SKM-1 treated with dmso at 0.1 percent for 144 hours (cell line): ENCODE measurements at regions not wholly inside any gene's neighbourhood (a gene's known extent, or its start where the extent isn't known, plus 50 kb on each side); places are given as distances from the start of the nearest gene placed in this dataset.

Source experiments
- DNase-seq: peaks from one replicate; lab custom pipeline; 2025; ENCODE audit not compliant: unreplicated experiment; lab: John Stamatoyannopoulos, UW

GRCh38 chr1:29823561-29823960, 587.2 kb downstream of the PTPRU start:
- DNase-seq, result no peak

GRCh38 chr1:29821605-29822004, 585.3 kb downstream of the PTPRU start:
- DNase-seq, result no peak

- no peak for DNase-seq
These were observed 584.1 kb downstream of the PTPRU start for GRCh38 chr1:29820401-29820800.

GRCh38 chr1:29812408-29813135, 576.2 kb downstream of the PTPRU start:
- no peak for DNase-seq

GRCh38 chr1:29811727-29812407, 575.5 kb downstream of the PTPRU start:
- DNase-seq, result no peak

- no peak for DNase-seq
These were observed 574.9 kb downstream of the PTPRU start for GRCh38 chr1:29811247-29811646.

GRCh38 chr1:29810121-29811120, 574.1 kb downstream of the PTPRU start:
- no peak for DNase-seq

- DNase-seq, result no peak
These were observed 573.3 kb downstream of the PTPRU start for GRCh38 chr1:29809446-29810120.

- DNase-seq, result no peak
These were observed 572.0 kb downstream of the PTPRU start for GRCh38 chr1:29808141-29808995.

- no peak for DNase-seq
These were observed 571.4 kb downstream of the PTPRU start for GRCh38 chr1:29807689-29808088.

GRCh38 chr1:29806646-29807319, 570.5 kb downstream of the PTPRU start:
- DNase-seq, result no peak

GRCh38 chr1:29805896-29806160, 569.5 kb downstream of the PTPRU start:
- DNase-seq, result no peak

GRCh38 chr1:29805122-29805895, 569.0 kb downstream of the PTPRU start:
- no peak for DNase-seq

GRCh38 chr1:29804181-29804899, 568.0 kb downstream of the PTPRU start:
- no peak for DNase-seq

GRCh38 chr1:29803486-29803885, 567.2 kb downstream of the PTPRU start:
- DNase-seq, result no peak

GRCh38 chr1:29802181-29803068, 566.1 kb downstream of the PTPRU start:
- DNase-seq, result no peak

GRCh38 chr1:29801561-29801973, 565.2 kb downstream of the PTPRU start:
- no peak for DNase-seq
